Ishikawa (cell line): ENCODE measurements at regions not wholly inside any gene's neighbourhood (a gene's known extent, or its start where the extent isn't known, plus 50 kb on each side); places are given as distances from the start of the nearest gene placed in this dataset.

Experiments
- CEBPB ChIP-seq: IDR thresholded peaks from 2 replicates; pipeline ENCODE4 v1.6.1; 2012
- CREB1 ChIP-seq: IDR thresholded peaks from 2 replicates; pipeline ENCODE4 v1.6.1; 2012; ENCODE audit warnings: low read depth
- EGR1 ChIP-seq: IDR thresholded peaks from 2 replicates; pipeline ENCODE4 v1.6.1; 2012
- EP300 ChIP-seq: IDR thresholded peaks from 2 replicates; pipeline ENCODE4 v1.6.1; 2012; ENCODE audit warnings: borderline replicate concordance
- FOXM1 ChIP-seq: IDR thresholded peaks from 2 replicates; pipeline ENCODE4 v1.6.1; 2012; ENCODE audit warnings: low read depth, borderline replicate concordance
- MAX ChIP-seq: IDR thresholded peaks from 2 replicates; pipeline ENCODE4 v1.6.1; 2012
- NFIC ChIP-seq: IDR thresholded peaks from 2 replicates; pipeline ENCODE4 v1.6.1; 2012
- RAD21 ChIP-seq: IDR thresholded peaks from 2 replicates; pipeline ENCODE4 v1.6.1; 2012; ENCODE audit warnings: low read depth
- REST ChIP-seq: IDR thresholded peaks from 2 replicates; pipeline ENCODE4 v1.6.1; 2012; ENCODE audit warnings: low read depth, mild to moderate bottlenecking
- TCF12 ChIP-seq: IDR thresholded peaks from 2 replicates; pipeline ENCODE4 v1.6.1; 2012; ENCODE audit warnings: low read depth
- TEAD4 ChIP-seq: IDR thresholded peaks from 2 replicates; pipeline ENCODE4 v1.6.1; 2012
- USF1 ChIP-seq: IDR thresholded peaks from 2 replicates; pipeline ENCODE4 v1.6.1; 2012
- YY1 ChIP-seq: IDR thresholded peaks from 2 replicates; pipeline ENCODE4 v1.6.1; 2012; ENCODE audit warnings: low read depth

DNA sequence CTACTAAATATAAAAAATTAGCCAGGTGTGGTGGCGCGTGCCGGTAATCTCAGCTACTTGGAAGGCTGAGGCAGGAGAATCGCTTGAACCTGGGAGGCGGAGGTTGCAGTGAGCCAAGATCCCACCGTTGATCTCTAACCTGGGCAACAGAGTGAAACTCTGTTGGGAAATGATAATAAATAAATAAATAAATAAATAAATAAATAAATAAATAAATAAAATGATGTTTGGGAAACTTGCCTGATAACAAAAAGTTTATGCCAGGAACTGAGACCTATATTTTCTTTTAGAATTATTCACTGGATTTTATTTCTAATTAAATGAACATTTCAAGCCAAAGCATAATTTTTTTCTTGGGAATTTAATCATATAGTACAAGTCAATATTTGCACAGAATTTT, 189.3 kb upstream of the CTNND2 start:
- TF ChIP-seq TCF12 (no peak), NFIC (no peak), EP300 (no peak), RAD21 (no peak), USF1 (no peak), TEAD4 (no peak), REST (no peak), CEBPB (no peak), MAX (no peak), FOXM1 (no peak), YY1 (no peak), EGR1 (no peak), CREB1 (no peak)
